Caco-2 (cell line): ENCODE measurements at regions not wholly inside any gene's neighbourhood (a gene's known extent, or its start where the extent isn't known, plus 50 kb on each side); places are given as distances from the start of the nearest gene placed in this dataset.

Source experiments
- BruUV-seq: library from RNA; stranded (reverse); fragments of 400-500 nt; replicated peaks from 2 replicates; lab custom pipeline; 2021; lab: Mats Ljungman, UMichigan
- CTCF ChIA-PET: fragments of 300-600 bp; sonication (Branson Sonifier 250); formaldehyde crosslinking; loops from one replicate; lab custom pipeline; 2022; ENCODE audit warnings: antibody characterized with exemption; lab: Charles Lee
- POLR2A ChIA-PET: fragments of 300-600 bp; sonication (Branson Sonifier 250); formaldehyde crosslinking; loops from one replicate; lab custom pipeline; 2022; ENCODE audit warnings: antibody characterized with exemption; lab: Charles Lee
- DNase-seq, 2 experiments: peaks; one replicate each; pipeline versions ENCODE4 v3.0.0 to v3.0.0-alpha.2; 2020 to 2022
- H3K27me3 ChIP-seq: replicated peaks from 2 replicates; pipeline ENCODE4 v1.6.0; 2011; ENCODE audit warnings: low read length; ENCODE audit not compliant: control insufficient read depth, insufficient read depth
- H3K36me3 ChIP-seq: 2 replicates; pipeline ENCODE4 v1.5.1; 2011; ENCODE audit warnings: low read length; ENCODE audit not compliant: control insufficient read depth, insufficient read depth
- H3K4me1 ChIP-seq: fragments of 250-450 bp; sonication (Bioruptor Pico); 2 replicates; pipeline ENCODE4 v1.5.1; 2020; ENCODE audit warnings: mild to moderate bottlenecking
- H3K4me3 ChIP-seq: 2 replicates; pipeline ENCODE4 v1.5.1; 2011; ENCODE audit warnings: low read depth, mild to moderate bottlenecking, control low read depth, low read length
- H3K9me3 ChIP-seq: fragments of 250-450 bp; sonication (Bioruptor Pico); 2 replicates; pipeline ENCODE4 v1.5.1; 2020; ENCODE audit warnings: mild to moderate bottlenecking, moderate library complexity
- H3K27ac Mint-ChIP-seq: one replicate; pipeline ENCODE4 v1.8.0; 2022; ENCODE audit warnings: mixed read lengths; ENCODE audit not compliant: unreplicated experiment
- H3K27me3 Mint-ChIP-seq: one replicate; pipeline ENCODE4 v1.8.0; 2022; ENCODE audit warnings: mixed read lengths; ENCODE audit not compliant: insufficient read depth, unreplicated experiment
- H3K36me3 Mint-ChIP-seq: one replicate; pipeline ENCODE4 v1.8.0; 2022; ENCODE audit warnings: mild to moderate bottlenecking, mixed read lengths; ENCODE audit not compliant: insufficient read depth, unreplicated experiment
- H3K4me1 Mint-ChIP-seq: one replicate; pipeline ENCODE4 v1.8.0; 2022; ENCODE audit warnings: low read depth, mixed read lengths; ENCODE audit not compliant: unreplicated experiment
- H3K4me3 Mint-ChIP-seq: one replicate; pipeline ENCODE4 v1.8.0; 2022; ENCODE audit warnings: mild to moderate bottlenecking, moderate library complexity, mixed read lengths; ENCODE audit not compliant: unreplicated experiment
- H3K9me3 Mint-ChIP-seq: one replicate; pipeline ENCODE4 v1.8.0; 2022; ENCODE audit warnings: mixed read lengths; ENCODE audit not compliant: unreplicated experiment
- intact Hi-C: fragments of 100-400 bp; cut with micrococcal nuclease; formaldehyde crosslinking; loops from one replicate; pipeline ENCODE4 v1.10.0; 2022; ENCODE audit not compliant: unreplicated experiment
- TF ChIP-seq, protein P1 (sequence below), 2 experiments: fragments of 200-600 bp in 1 of 2; IDR thresholded peaks; 1 replicate in 1 of 2; 2 replicates in 1 of 2; pipeline versions ENCODE4 v1.5.1 to v1.8.0; 2011 to 2022; ENCODE audit warnings: antibody characterized with exemption in 1 of 2, control low read depth in 1 of 2, inconsistent platforms in 1 of 2, low read depth in 1 of 2, low read length in 1 of 2, mild to moderate bottlenecking in 1 of 2, moderate library complexity in 1 of 2; ENCODE audit not compliant: insufficient read depth in 1 of 2, severe bottlenecking in 1 of 2, unreplicated experiment in 1 of 2

DNA sequence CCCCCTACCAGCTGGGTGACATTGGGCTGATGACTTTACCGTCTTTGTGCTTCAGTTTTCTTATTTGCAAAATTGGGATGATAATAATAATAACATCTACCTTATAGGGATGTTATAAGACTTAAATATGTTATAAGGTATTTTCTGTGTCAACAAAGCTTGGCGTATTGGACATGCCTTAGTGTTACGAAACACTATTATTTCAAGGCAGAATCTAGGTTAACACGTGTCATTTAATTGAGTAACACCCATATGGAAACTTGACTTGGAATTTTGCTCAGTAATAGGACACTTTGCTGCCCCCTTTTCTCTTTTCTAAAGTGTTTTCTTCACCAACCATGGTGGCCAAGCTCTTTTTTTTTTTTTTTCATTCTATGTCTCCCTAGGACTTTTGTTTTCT, 294.2 kb upstream of the SALL1 start:
- H3K36me3 ChIP-seq, result no peaks in the 10 kb centered on the region
- intact Hi-C loops, result no loop called here
- no peaks in the 10 kb centered on the region for H3K27me3 ChIP-seq
- no peak for DNase-seq
- ChIA-PET CTCF (no interaction called here), POLR2A (no interaction called here)
- Mint-ChIP-seq H3K4me3 (no peak overlapping the region), H3K27ac (no peak overlapping the region), H3K4me1 (no peaks in the 10 kb centered on the region), H3K9me3 (no peaks in the 10 kb centered on the region), H3K36me3 (no peaks in the 10 kb centered on the region), H3K27me3 (peaks cover 8% of the 10 kb centered on the region)
- BruUV-seq, result no TSS peak
- H3K9me3 ChIP-seq, result no peaks in the 10 kb centered on the region
- H3K4me1 ChIP-seq, result no peaks in the 10 kb centered on the region
- no peak overlapping the region for H3K4me3 ChIP-seq
- TF ChIP-seq, protein P1, sequence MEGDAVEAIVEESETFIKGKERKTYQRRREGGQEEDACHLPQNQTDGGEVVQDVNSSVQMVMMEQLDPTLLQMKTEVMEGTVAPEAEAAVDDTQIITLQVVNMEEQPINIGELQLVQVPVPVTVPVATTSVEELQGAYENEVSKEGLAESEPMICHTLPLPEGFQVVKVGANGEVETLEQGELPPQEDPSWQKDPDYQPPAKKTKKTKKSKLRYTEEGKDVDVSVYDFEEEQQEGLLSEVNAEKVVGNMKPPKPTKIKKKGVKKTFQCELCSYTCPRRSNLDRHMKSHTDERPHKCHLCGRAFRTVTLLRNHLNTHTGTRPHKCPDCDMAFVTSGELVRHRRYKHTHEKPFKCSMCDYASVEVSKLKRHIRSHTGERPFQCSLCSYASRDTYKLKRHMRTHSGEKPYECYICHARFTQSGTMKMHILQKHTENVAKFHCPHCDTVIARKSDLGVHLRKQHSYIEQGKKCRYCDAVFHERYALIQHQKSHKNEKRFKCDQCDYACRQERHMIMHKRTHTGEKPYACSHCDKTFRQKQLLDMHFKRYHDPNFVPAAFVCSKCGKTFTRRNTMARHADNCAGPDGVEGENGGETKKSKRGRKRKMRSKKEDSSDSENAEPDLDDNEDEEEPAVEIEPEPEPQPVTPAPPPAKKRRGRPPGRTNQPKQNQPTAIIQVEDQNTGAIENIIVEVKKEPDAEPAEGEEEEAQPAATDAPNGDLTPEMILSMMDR (IDR thresholded peaks at IDR 0.05; ENCODE audit: insufficient read depth in 1 of 2, low read depth in 1 of 2, low read length in 1 of 2, severe bottlenecking in 1 of 2, unreplicated experiment in 1 of 2), result no peak

DNA sequence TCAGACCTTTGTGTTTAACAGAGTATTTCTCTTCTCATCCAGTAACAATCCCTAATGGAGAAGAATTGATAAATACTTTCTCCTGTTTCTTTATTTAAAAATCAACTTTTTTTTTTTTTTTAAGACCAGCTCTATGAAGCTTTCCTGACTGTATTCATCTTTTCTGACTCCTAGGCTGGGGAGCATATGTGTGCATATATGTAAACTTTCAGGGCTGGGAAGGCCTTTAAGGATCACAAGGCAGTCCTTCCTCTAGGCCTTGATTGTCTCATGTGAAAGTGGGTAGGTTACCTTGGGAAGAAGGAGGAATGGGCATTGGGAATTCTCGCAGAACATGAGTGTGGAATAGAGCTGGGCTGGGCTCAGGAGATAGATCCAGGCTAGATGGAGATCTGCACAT, 292.9 kb upstream of the SALL1 start:
- ChIA-PET POLR2A (no interaction called here), CTCF (no interaction called here)
- H3K27me3 Mint-ChIP-seq, result peaks cover 12% of the 10 kb centered on the region
- Histone ChIP-seq H3K36me3 (no peaks in the 10 kb centered on the region), H3K4me1 (no peaks in the 10 kb centered on the region), H3K27me3 (no peaks in the 10 kb centered on the region), H3K9me3 (no peaks in the 10 kb centered on the region), H3K4me3 (no peak overlapping the region)
- H3K36me3 Mint-ChIP-seq, result no peaks in the 10 kb centered on the region
- H3K4me1 Mint-ChIP-seq, result no peaks in the 10 kb centered on the region
- no peaks in the 10 kb centered on the region for H3K9me3 Mint-ChIP-seq
- BruUV-seq, result no TSS peak
- DNase-seq, result no peak
- no peak overlapping the region for H3K27ac Mint-ChIP-seq
- TF ChIP-seq, protein P1 (IDR thresholded peaks at IDR 0.05; ENCODE audit: insufficient read depth in 1 of 2, low read depth in 1 of 2, low read length in 1 of 2, severe bottlenecking in 1 of 2, unreplicated experiment in 1 of 2), result no peak
- intact Hi-C loops, result no loop called here
- H3K4me3 Mint-ChIP-seq, result no peak overlapping the region

DNA sequence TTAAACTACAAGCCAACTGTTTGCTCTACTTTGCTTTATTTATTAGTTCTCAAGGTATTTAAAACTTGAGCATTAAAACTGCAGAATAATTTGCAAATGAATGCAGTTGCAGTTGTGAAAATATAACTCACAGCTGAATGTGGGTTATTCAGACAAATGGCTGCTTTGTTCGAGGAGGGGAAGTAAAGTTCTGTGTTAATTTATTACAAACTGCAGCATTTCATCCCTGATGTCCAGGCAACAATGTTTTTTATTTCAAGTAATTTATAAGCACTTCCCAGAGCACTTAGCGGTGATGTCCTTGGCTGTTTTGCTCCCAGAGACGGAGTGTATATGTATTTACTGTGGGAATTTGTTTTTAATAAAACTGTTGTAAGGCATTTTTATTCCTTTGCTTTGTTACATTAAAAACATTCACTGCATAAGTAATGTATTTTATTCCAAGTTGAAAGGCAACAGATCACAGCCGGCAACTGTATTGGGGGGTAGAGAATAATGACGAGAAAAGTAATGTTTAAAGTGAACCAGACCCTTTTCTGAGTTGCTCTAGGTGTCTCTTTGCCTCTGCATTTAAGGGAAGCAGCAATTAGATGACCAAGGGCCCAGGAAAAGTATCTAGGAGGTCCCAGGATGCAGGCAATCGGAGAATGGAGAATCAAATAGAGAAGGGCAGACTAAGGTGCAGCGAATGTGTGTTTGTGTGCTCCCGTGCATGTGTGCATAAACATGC, 291.2 kb upstream of the SALL1 start:
- no peaks in the 10 kb centered on the region for H3K36me3 ChIP-seq
- POLR2A ChIA-PET, result no interaction called here
- H3K4me1 ChIP-seq, result no peaks in the 10 kb centered on the region
- H3K27ac Mint-ChIP-seq, result no peak overlapping the region
- H3K4me3 Mint-ChIP-seq, result no peak overlapping the region
- H3K4me1 Mint-ChIP-seq, result no peaks in the 10 kb centered on the region
- no peak for DNase-seq
- H3K27me3 Mint-ChIP-seq, result peaks cover 14% of the 10 kb centered on the region
- no peaks in the 10 kb centered on the region for H3K27me3 ChIP-seq
- no TSS peak for BruUV-seq
- TF ChIP-seq, protein P1 (IDR thresholded peaks at IDR 0.05; ENCODE audit: insufficient read depth in 1 of 2, low read depth in 1 of 2, low read length in 1 of 2, severe bottlenecking in 1 of 2, unreplicated experiment in 1 of 2), result no peak
- H3K9me3 Mint-ChIP-seq, result no peaks in the 10 kb centered on the region
- H3K4me3 ChIP-seq, result no peak overlapping the region
- H3K36me3 Mint-ChIP-seq, result no peaks in the 10 kb centered on the region
- intact Hi-C loops, result no loop called here
- H3K9me3 ChIP-seq, result no peaks in the 10 kb centered on the region
- CTCF ChIA-PET, result no interaction called here
